ENCODE measurements at regions not wholly inside any gene's neighbourhood (a gene's known extent, or its start where the extent isn't known, plus 50 kb on each side); places are given as distances from the start of the nearest gene placed in this dataset.
"Not testable (repeated sequence)": the region's sequence is repeated elsewhere in the genome, so short reads cannot be mapped to it uniquely, and the experiment has no call there.

GRCh38 chr17:34038786-34039185 lies 216.3 kb upstream of the CCL2 start:
- TF ChIP-seq CTCF, POLR2A (IDR thresholded peaks at IDR 0.05): not testable (repeated sequence)
